ENCODE measurements at regions not wholly inside any gene's neighbourhood (a gene's known extent, or its start where the extent isn't known, plus 50 kb on each side); places are given as distances from the start of the nearest gene placed in this dataset.
A peak's percentile ranks its signal among the peaks of the same experiment; 100 is the strongest.

DNA sequence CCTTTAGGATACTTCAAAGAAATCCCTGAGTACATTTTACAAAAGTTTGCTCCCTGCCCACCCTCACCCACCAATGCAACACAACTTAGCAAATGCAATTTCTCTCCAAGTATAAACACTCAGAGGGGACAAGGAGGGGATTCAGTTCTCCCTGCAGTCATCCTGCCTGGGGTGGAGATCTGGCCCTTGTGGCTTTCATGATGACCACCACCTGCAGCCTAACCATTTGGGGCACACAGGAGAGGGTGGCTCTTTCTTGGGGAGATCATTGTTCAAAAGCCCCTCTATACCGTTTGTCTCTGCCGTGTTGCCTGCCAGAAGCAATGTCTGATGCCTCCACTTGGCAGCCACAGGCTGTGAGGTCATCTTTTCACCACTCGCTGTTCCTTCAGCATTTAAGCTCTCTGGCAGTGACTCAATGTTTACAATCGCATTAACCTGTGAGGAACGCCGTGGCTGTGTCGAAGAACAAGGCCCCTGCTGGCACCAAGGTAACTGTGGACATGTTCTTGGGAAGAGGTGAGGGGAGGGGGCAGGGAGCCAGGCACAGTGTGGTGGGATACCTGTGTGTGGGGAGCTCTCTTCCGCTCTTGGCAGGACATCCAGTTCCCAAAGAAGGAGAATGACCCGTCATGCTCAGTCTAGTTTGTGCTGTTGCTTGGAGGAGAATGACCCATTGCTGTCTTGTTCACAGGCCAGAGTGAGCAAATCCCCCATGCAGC, 103.9 kb upstream of the DUSP10 start:
- Histone ChIP-seq H3K4me1 (ENCODE audit: control insufficient read depth in 1 of 2, insufficient read depth in 2 of 2, low read length in 2 of 2) (peaks cover 0 to 9% of the 10 kb centered on the region in 2 experiments; a peak in 1 of 4 replicates), H3K4me2 (ENCODE audit: low read length) (peak overlapping the region; percentile 51), H3K9me3 (ENCODE audit: control insufficient read depth in 1 of 2, insufficient read depth in 1 of 2, low read depth in 1 of 2, low read length in 2 of 2) (no peaks in the 10 kb centered on the region), H3K27ac (ENCODE audit: low read depth, low read length) (no peak overlapping the region), H3K27me3 (ENCODE audit: insufficient read depth, low read length) (no peaks in the 10 kb centered on the region), H3K4me3 (replicated peaks in 1 of 2; ENCODE audit: low read depth in 1 of 2, low read length in 2 of 2) (no peak overlapping the region), H3K79me2 (ENCODE audit: insufficient read depth, low read length) (no peaks in the 10 kb centered on the region), H3K9ac (ENCODE audit: low read length) (no peak overlapping the region), H3K36me3 (ENCODE audit: control insufficient read depth in 1 of 2, insufficient read depth in 2 of 2, low read length in 2 of 2) (no peaks in the 10 kb centered on the region), H3K9me2 (ENCODE audit: insufficient read depth) (no peaks in the 10 kb centered on the region), H2AFZ (ENCODE audit: low read depth, low read length, poor library complexity, severe bottlenecking) (peak overlapping the region; percentile 32), H4K20me1 (ENCODE audit: insufficient read depth) (no peaks in the 10 kb centered on the region)
- DNase-seq (ENCODE audit: low read depth, low spot score): peak; percentile 33
- CTCF ChIA-PET: no interaction called here
- TF ChIP-seq RAD21 (IDR thresholded peaks at IDR 0.05; ENCODE audit: low read depth) (0 out of 2 replicates have a peak, but pooled peaks have one; percentile 5), MAX (IDR thresholded peaks at IDR 0.05) (0 out of 2 replicates have a peak, but pooled peaks have one; percentile 17), JUND (IDR thresholded peaks at IDR 0.05) (peak; percentile 41; the same call in 1 of the 2 replicates), SP1 (IDR thresholded peaks at IDR 0.05; ENCODE audit: low read depth) (peak; percentile 28), CBX3 (IDR thresholded peaks at IDR 0.05; ENCODE audit: low read depth) (0 out of 2 replicates have a peak, but pooled peaks have one; percentile 21), SIN3A (IDR thresholded peaks at IDR 0.05; ENCODE audit: low read depth) (no peak)
- TF ChIP-seq, protein P1, sequence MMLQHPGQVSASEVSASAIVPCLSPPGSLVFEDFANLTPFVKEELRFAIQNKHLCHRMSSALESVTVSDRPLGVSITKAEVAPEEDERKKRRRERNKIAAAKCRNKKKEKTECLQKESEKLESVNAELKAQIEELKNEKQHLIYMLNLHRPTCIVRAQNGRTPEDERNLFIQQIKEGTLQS (IDR thresholded peaks at IDR 0.05): no peak
- POLR2A ChIA-PET: no interaction called here
- RAD21 ChIA-PET (ENCODE audit: low non-redundant PET in 1 of 2, low total read pairs in 2 of 2, uncharacterized antibody in 2 of 2, unreplicated experiment in 2 of 2): no interaction called here
- intact Hi-C loops (cut with micrococcal nuclease): no loop called here
- no TSS peak for BruUV-seq (replicated peaks)
- ATAC-seq: peak; percentile 72

DNA sequence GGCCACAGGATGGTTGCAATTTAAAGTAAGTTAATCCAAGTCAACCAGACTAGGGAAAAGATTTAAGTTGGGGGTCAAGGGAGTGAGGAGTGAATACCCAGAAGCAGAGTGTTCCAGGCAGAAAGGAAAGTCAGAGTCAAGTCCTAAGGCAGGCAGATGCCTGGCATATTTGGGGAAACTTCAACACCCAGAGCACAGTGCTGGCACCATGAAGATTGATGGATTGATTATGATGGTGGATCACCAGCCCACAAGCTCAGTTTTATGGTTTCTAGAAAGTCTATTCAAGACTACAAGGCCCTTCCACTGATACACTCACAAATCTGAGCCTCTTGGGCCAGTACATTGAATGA, 100.1 kb upstream of the DUSP10 start:
- Histone ChIP-seq H3K79me2 (ENCODE audit: insufficient read depth, low read length) (no peaks in the 10 kb centered on the region), H4K20me1 (ENCODE audit: insufficient read depth) (no peaks in the 10 kb centered on the region), H3K36me3 (ENCODE audit: control insufficient read depth in 1 of 2, insufficient read depth in 2 of 2, low read length in 2 of 2) (no peaks in the 10 kb centered on the region), H3K4me1 (ENCODE audit: control insufficient read depth in 1 of 2, insufficient read depth in 2 of 2, low read length in 2 of 2) (peaks cover 5 to 23% of the 10 kb centered on the region in 2 experiments; a peak in 3 of 4 replicates), H3K9ac (ENCODE audit: low read length) (no peak overlapping the region), H3K9me3 (ENCODE audit: control insufficient read depth in 1 of 2, insufficient read depth in 1 of 2, low read depth in 1 of 2, low read length in 2 of 2) (no peaks in the 10 kb centered on the region), H2AFZ (ENCODE audit: low read depth, low read length, poor library complexity, severe bottlenecking) (no peak overlapping the region), H3K4me3 (replicated peaks in 1 of 2; ENCODE audit: low read depth in 1 of 2, low read length in 2 of 2) (no peak overlapping the region), H3K9me2 (ENCODE audit: insufficient read depth) (no peaks in the 10 kb centered on the region), H3K27ac (ENCODE audit: low read depth, low read length) (no peak overlapping the region), H3K4me2 (ENCODE audit: low read length) (no peak overlapping the region), H3K27me3 (ENCODE audit: insufficient read depth, low read length) (no peaks in the 10 kb centered on the region)
- ATAC-seq: no peak
- intact Hi-C loops (cut with micrococcal nuclease): no loop called here
- POLR2A ChIA-PET: no interaction called here
- TF ChIP-seq SRF (IDR thresholded peaks at IDR 0.05; ENCODE audit: low read depth) (no peak), EZH2 (IDR thresholded peaks at IDR 0.05) (no peak), RAD21 (IDR thresholded peaks at IDR 0.05; ENCODE audit: low read depth) (no peak), MAX (IDR thresholded peaks at IDR 0.05) (no peak), YY1 (IDR thresholded peaks at IDR 0.05; ENCODE audit: extremely low read depth, insufficient replicate concordance, low read depth, low read length) (no peak)
- TF ChIP-seq, protein P1 (IDR thresholded peaks at IDR 0.05): no peak
- CTCF ChIA-PET: no interaction called here
- no TSS peak for BruUV-seq (replicated peaks)
- RAD21 ChIA-PET (ENCODE audit: low non-redundant PET in 1 of 2, low total read pairs in 2 of 2, uncharacterized antibody in 2 of 2, unreplicated experiment in 2 of 2): no interaction called here
- no peak for DNase-seq (ENCODE audit: low read depth, low spot score)

All from HCT116 (cell line).